ENCODE measurements at regions not wholly inside any gene's neighbourhood (a gene's known extent, or its start where the extent isn't known, plus 50 kb on each side); places are given as distances from the start of the nearest gene placed in this dataset.

GRCh38 chr10:91034042-91034441, 113.2 kb upstream of the ANKRD1 start:
- TF ChIP-seq CTCF (conservative IDR thresholded peaks at IDR 0.05; ENCODE audit: low read length) (peak; percentile 42; the same call in 1 of the 2 replicates), EZH2phosphoT487 (IDR thresholded peaks at IDR 0.05; ENCODE audit: borderline replicate concordance) (no peak)

All from Loucy (cell line).